ENCODE measurements at regions not wholly inside any gene's neighbourhood (a gene's known extent, or its start where the extent isn't known, plus 50 kb on each side); places are given as distances from the start of the nearest gene placed in this dataset.
"Not testable (repeated sequence)": the region's sequence is repeated elsewhere in the genome, so short reads cannot be mapped to it uniquely, and the experiment has no call there.

GRCh38 chr1:222004034-222004433 is 262.1 kb upstream of the DUSP10 start:
- no peaks in the 10 kb centered on the region for H3K27me3 Mint-ChIP-seq (ENCODE audit: low read depth)
- DNase-seq (no peak), ATAC-seq (replicated peaks in 1 of 2) (no peak)
- no peaks in the 10 kb centered on the region for H3K36me3 Mint-ChIP-seq (ENCODE audit: insufficient read depth in 2 of 2)
- H3K4me3 Mint-ChIP-seq = no peak overlapping the region
- H3K9me3 Mint-ChIP-seq = no peaks in the 10 kb centered on the region
- H3K27ac Mint-ChIP-seq = no peak overlapping the region
- H3K4me1 Mint-ChIP-seq (ENCODE audit: low read depth) = peaks cover 5% of the 10 kb centered on the region

- H3K4me1 Mint-ChIP-seq (ENCODE audit: low read depth) = peaks cover 5% of the 10 kb centered on the region
- no peaks in the 10 kb centered on the region for H3K9me3 Mint-ChIP-seq
- no peak for DNase-seq
- ATAC-seq (replicated peaks in 1 of 2) = peak in 1 of 2 donors; percentile 17
- H3K36me3 Mint-ChIP-seq (ENCODE audit: insufficient read depth in 2 of 2) = no peaks in the 10 kb centered on the region
- no peak overlapping the region for H3K27ac Mint-ChIP-seq
- no peak overlapping the region for H3K4me3 Mint-ChIP-seq
- H3K27me3 Mint-ChIP-seq (ENCODE audit: low read depth) = no peaks in the 10 kb centered on the region
These were observed 260.6 kb upstream of the DUSP10 start for GRCh38 chr1:222002503-222002902.

GRCh38 chr1:222000131-222000530 is 258.2 kb upstream of the DUSP10 start:
- Mint-ChIP-seq H3K4me3 (no peak overlapping the region), H3K9me3 (no peaks in the 10 kb centered on the region), H3K27me3 (ENCODE audit: low read depth) (no peaks in the 10 kb centered on the region), H3K36me3 (ENCODE audit: insufficient read depth in 2 of 2) (peaks cover 0 to 1% of the 10 kb centered on the region in 2 donors), H3K27ac (no peak overlapping the region), H3K4me1 (ENCODE audit: low read depth) (peaks cover 12% of the 10 kb centered on the region)
- no peak for DNase-seq
- no peak for ATAC-seq (replicated peaks in 1 of 2)

GRCh38 chr1:221998781-221999180 is 256.9 kb upstream of the DUSP10 start:
- Mint-ChIP-seq H3K36me3 (ENCODE audit: insufficient read depth in 2 of 2) (peaks cover 0 to 3% of the 10 kb centered on the region in 2 donors), H3K4me3 (no peak overlapping the region), H3K4me1 (ENCODE audit: low read depth) (peaks cover 26% of the 10 kb centered on the region), H3K27ac (no peak overlapping the region), H3K27me3 (ENCODE audit: low read depth) (no peaks in the 10 kb centered on the region), H3K9me3 (no peaks in the 10 kb centered on the region)
- ATAC-seq (replicated peaks in 1 of 2) (no peak), DNase-seq (no peak)

- no peaks in the 10 kb centered on the region for H3K27me3 Mint-ChIP-seq (ENCODE audit: low read depth)
These were observed 256.3 kb upstream of the DUSP10 start for GRCh38 chr1:221998186-221998612.

GRCh38 chr1:221997012-221997411 is 255.1 kb upstream of the DUSP10 start:
- not testable (repeated sequence) for H3K27me3 Mint-ChIP-seq (ENCODE audit: low read depth); DNase-seq; H3K36me3 Mint-ChIP-seq (ENCODE audit: insufficient read depth in 2 of 2); H3K27ac Mint-ChIP-seq; ATAC-seq (replicated peaks in 1 of 2); H3K9me3 Mint-ChIP-seq; H3K4me3 Mint-ChIP-seq
- H3K4me1 Mint-ChIP-seq (ENCODE audit: low read depth) = peaks cover 38% of the 10 kb centered on the region

More at GRCh38 chr1:221998186-221998612, 256.3 kb upstream of the DUSP10 start:
- Mint-ChIP-seq H3K4me1 (ENCODE audit: low read depth) (peaks cover 32% of the 10 kb centered on the region), H3K9me3 (no peaks in the 10 kb centered on the region), H3K27ac (no peak overlapping the region), H3K4me3 (no peak overlapping the region), H3K36me3 (ENCODE audit: insufficient read depth in 2 of 2) (peaks cover 0 to 3% of the 10 kb centered on the region in 2 donors)
- DNase-seq (no peak), ATAC-seq (replicated peaks in 1 of 2) (no peak)

- ATAC-seq (replicated peaks in 1 of 2) (peak; percentile 72 to 76), DNase-seq (peak in 1 of 2 donors; percentile 8)
- H3K36me3 Mint-ChIP-seq (ENCODE audit: insufficient read depth in 2 of 2) = peaks cover 0 to 3% of the 10 kb centered on the region in 2 donors
- H3K27me3 Mint-ChIP-seq (ENCODE audit: low read depth) = no peaks in the 10 kb centered on the region
- H3K4me1 Mint-ChIP-seq (ENCODE audit: low read depth) = peaks cover 42% of the 10 kb centered on the region
- no peaks in the 10 kb centered on the region for H3K9me3 Mint-ChIP-seq
- peak overlapping the region; percentile 92 for H3K27ac Mint-ChIP-seq
- H3K4me3 Mint-ChIP-seq = peak overlapping the region; percentile 52 to 76
These were observed 253.1 kb upstream of the DUSP10 start for GRCh38 chr1:221994939-221995338.

GRCh38 chr1:221994274-221994698 is 252.4 kb upstream of the DUSP10 start:
- H3K9me3 Mint-ChIP-seq = no peaks in the 10 kb centered on the region
- H3K4me1 Mint-ChIP-seq (ENCODE audit: low read depth) = peaks cover 42% of the 10 kb centered on the region
- ATAC-seq (replicated peaks in 1 of 2) = peak; percentile 75 to 79
- H3K36me3 Mint-ChIP-seq (ENCODE audit: insufficient read depth in 2 of 2) = peaks cover 0 to 3% of the 10 kb centered on the region in 2 donors
- peak; percentile 45 to 60 for DNase-seq
- H3K27me3 Mint-ChIP-seq (ENCODE audit: low read depth) = no peaks in the 10 kb centered on the region
- peak overlapping the region; percentile 92 for H3K27ac Mint-ChIP-seq
- peak overlapping the region; percentile 52 to 76 for H3K4me3 Mint-ChIP-seq

- H3K9me3 Mint-ChIP-seq = no peaks in the 10 kb centered on the region
- peak overlapping the region; percentile 92 for H3K27ac Mint-ChIP-seq
- ATAC-seq (replicated peaks in 1 of 2) (peak in 1 of 2 donors; percentile 8), DNase-seq (peak in 1 of 2 donors; percentile 14)
- peak overlapping the region; percentile 40 to 52 for H3K4me3 Mint-ChIP-seq
- no peaks in the 10 kb centered on the region for H3K27me3 Mint-ChIP-seq (ENCODE audit: low read depth)
- peaks cover 42% of the 10 kb centered on the region for H3K4me1 Mint-ChIP-seq (ENCODE audit: low read depth)
- H3K36me3 Mint-ChIP-seq (ENCODE audit: insufficient read depth in 2 of 2) = peaks cover 0 to 3% of the 10 kb centered on the region in 2 donors
These were observed 251.6 kb upstream of the DUSP10 start for GRCh38 chr1:221993444-221993948.

GRCh38 chr1:221992427-221992826 is 250.5 kb upstream of the DUSP10 start:
- Mint-ChIP-seq H3K9me3 (peaks cover 0 to 1% of the 10 kb centered on the region in 2 donors), H3K4me3 (peak overlapping the region in 1 of 2 donors; percentile 25), H3K36me3 (ENCODE audit: insufficient read depth in 2 of 2) (peaks cover 0 to 3% of the 10 kb centered on the region in 2 donors), H3K27ac (peak overlapping the region; percentile 32), H3K4me1 (ENCODE audit: low read depth) (peaks cover 42% of the 10 kb centered on the region), H3K27me3 (ENCODE audit: low read depth) (no peaks in the 10 kb centered on the region)
- DNase-seq (peak in 1 of 2 donors; percentile 11), ATAC-seq (replicated peaks in 1 of 2) (peak in 1 of 2 donors; percentile 7)

- H3K4me3 Mint-ChIP-seq = no peak overlapping the region
- no peak overlapping the region for H3K27ac Mint-ChIP-seq
- no peaks in the 10 kb centered on the region for H3K27me3 Mint-ChIP-seq (ENCODE audit: low read depth)
- H3K36me3 Mint-ChIP-seq (ENCODE audit: insufficient read depth in 2 of 2) = peaks cover 0 to 3% of the 10 kb centered on the region in 2 donors
- peaks cover 0 to 1% of the 10 kb centered on the region in 2 donors for H3K9me3 Mint-ChIP-seq
- DNase-seq (no peak), ATAC-seq (replicated peaks in 1 of 2) (no peak)
- peaks cover 42% of the 10 kb centered on the region for H3K4me1 Mint-ChIP-seq (ENCODE audit: low read depth)
These were observed 249.3 kb upstream of the DUSP10 start for GRCh38 chr1:221991221-221991620.

GRCh38 chr1:221989741-221990140 is 247.9 kb upstream of the DUSP10 start:
- Mint-ChIP-seq H3K36me3 (ENCODE audit: insufficient read depth in 2 of 2) (no peaks in the 10 kb centered on the region), H3K27ac (no peak overlapping the region), H3K27me3 (ENCODE audit: low read depth) (no peaks in the 10 kb centered on the region), H3K4me3 (no peak overlapping the region), H3K4me1 (ENCODE audit: low read depth) (peaks cover 31% of the 10 kb centered on the region), H3K9me3 (peaks cover 0 to 1% of the 10 kb centered on the region in 2 donors)
- ATAC-seq (replicated peaks in 1 of 2) (no peak), DNase-seq (no peak)

- Mint-ChIP-seq H3K36me3 (ENCODE audit: insufficient read depth in 2 of 2) (no peaks in the 10 kb centered on the region), H3K9me3 (peaks cover 0 to 1% of the 10 kb centered on the region in 2 donors), H3K4me3 (no peak overlapping the region), H3K27me3 (ENCODE audit: low read depth) (peaks cover 1% of the 10 kb centered on the region), H3K4me1 (ENCODE audit: low read depth) (peaks cover 22% of the 10 kb centered on the region), H3K27ac (no peak overlapping the region)
- no peak for ATAC-seq (replicated peaks in 1 of 2)
- DNase-seq = no peak
These were observed 246.9 kb upstream of the DUSP10 start for GRCh38 chr1:221988829-221989228.

All from activated T-cell treated with anti-CD3 and anti-CD28 coated beads, Interleukin-2, amount 50 U/mL, for 72 hours (primary cell).